Skin epidermis (tissue), 12 donors: ENCODE measurements at regions not wholly inside any gene's neighbourhood (a gene's known extent, or its start where the extent isn't known, plus 50 kb on each side); places are given as distances from the start of the nearest gene placed in this dataset.
"Not testable (repeated sequence)": the region's sequence is repeated elsewhere in the genome, so short reads cannot be mapped to it uniquely, and the experiment has no call there.

ENCODE experiments used
- H3K27ac ChIP-seq, 21 experiments: fragments of 200-600 bp; sonication (generic) in 11 of 21; one replicate each; pipeline ENCODE4 v1.5.0; 2020; ENCODE audit warnings: mild to moderate bottlenecking in 3 of 21, inconsistent platforms in 2 of 21, moderate library complexity in 2 of 21
- H3K4me3 ChIP-seq, 7 experiments: fragments of 200-600 bp; sonication (generic) in 2 of 7; one replicate each; pipeline ENCODE4 v1.5.0; 2020; ENCODE audit warnings: inconsistent platforms in 2 of 7, mild to moderate bottlenecking in 2 of 7, moderate library complexity in 1 of 7

DNA sequence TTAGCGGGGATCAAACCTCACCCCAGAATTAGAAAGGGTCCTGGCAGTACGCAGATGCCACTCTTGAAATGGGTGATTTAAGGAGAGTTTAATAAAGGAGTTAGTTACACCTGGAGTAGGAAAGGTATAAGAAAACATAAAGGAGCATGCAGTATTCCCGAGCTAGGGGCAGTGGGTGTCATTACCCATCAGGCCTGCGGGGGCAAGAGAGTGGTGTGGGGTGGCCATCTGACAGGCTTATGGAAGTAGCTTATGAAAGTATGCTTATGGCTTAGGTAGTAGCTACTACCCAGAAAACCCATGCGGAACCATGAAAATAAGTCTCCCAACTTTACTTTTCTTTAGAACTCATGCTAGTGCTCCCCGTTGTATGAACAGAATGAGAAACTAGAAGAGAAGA is 568.9 kb upstream of the ACVR2A start:
- Histone ChIP-seq H3K4me3 (no peak overlapping the region), H3K27ac (no peak overlapping the region)

- Histone ChIP-seq H3K4me3 (no peak overlapping the region), H3K27ac (no peak overlapping the region)
Observed at GRCh38 chr2:147273628-147274027, 571.2 kb upstream of the ACVR2A start.

DNA sequence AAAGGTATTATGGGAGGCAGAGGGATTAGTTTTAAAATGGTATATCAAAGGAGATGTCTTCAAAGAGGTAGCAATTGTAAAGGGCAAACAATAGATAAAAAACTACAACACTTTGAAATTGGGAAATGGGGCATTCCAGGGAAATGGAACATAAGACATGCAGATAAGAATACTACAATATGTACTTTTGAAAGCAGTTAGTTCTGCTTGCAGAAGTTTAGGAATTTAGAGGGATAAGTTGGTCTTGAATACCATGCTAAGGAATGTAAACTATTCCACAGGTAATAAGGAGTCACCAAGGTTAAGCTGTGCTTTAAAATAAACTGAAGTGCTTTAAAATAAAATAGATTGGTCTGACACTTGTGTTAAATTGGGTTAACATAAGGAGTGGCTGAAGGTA is 571.7 kb upstream of the ACVR2A start:
- no peak overlapping the region for H3K27ac ChIP-seq
- no peak overlapping the region for H3K4me3 ChIP-seq

DNA sequence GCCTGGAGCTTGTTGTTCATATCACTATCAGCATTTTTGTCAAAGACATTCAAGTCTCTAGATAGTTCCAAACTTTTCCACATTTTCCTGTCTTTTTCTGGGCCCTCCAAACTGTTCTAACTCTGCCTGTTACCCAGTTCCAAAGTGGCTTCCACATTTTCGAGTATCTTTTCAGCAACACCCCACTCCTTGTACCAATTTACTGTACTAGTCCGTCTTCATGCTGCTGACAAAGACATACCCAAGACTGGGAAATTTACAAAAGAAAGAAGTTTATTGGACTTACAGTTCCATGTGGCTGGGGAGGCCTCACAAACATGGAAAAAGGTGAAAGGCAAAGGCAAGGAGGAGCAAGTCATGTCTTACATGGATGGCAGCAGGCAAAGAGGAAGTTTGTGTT is 575.2 kb upstream of the ACVR2A start:
- H3K27ac ChIP-seq, H3K4me3 ChIP-seq: not testable (repeated sequence)

DNA sequence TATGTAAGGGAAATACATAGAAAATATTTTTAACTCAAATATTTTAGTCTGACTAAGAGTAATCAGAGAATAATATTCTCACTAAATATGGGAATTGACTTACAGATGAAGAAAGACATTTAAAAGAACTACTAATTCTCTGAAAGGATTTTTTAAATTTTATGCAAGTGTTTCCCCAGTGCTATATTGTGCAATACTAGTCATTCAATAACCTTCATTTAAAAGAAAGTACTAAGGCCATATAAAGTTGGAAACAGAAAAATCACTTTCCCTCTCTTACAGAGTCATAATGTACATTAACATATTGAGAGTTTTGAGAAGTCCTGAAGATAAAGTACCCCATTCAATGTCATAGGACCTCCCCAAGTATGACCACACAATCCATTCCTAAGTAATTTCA is 584.6 kb upstream of the ACVR2A start:
- Histone ChIP-seq H3K27ac (no peak overlapping the region), H3K4me3 (no peak overlapping the region)

- H3K27ac ChIP-seq = no peak overlapping the region
Observed at GRCh38 chr2:147255812-147256211, 589.0 kb upstream of the ACVR2A start.

GRCh38 chr2:147250652-147251356 is 594.0 kb upstream of the ACVR2A start:
- H3K27ac ChIP-seq = no peak overlapping the region
- H3K4me3 ChIP-seq = no peak overlapping the region

More at GRCh38 chr2:147255812-147256211, 589.0 kb upstream of the ACVR2A start:
- H3K4me3 ChIP-seq = no peak overlapping the region

GRCh38 chr2:147247749-147248148 is 597.1 kb upstream of the ACVR2A start:
- no peak overlapping the region for H3K27ac ChIP-seq

DNA sequence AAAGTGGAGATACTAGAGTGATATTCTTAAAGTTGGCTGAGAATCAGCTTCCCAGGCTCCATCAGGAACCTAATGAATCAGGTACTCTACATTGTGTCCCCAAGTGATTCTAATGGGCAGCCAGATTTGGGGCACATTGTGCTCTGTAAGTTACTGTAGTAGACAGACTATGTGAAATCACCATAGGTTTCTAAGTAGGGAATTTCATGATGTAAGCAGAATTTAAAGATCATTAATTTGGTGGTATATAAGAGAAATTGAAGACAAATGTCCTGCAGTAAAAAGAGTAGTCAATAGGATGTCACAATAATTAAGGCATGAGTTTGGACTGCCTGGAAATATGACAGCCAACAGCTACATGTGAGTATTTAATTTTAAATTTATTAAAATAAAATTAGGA is 602.4 kb upstream of the ACVR2A start:
- H3K4me3 ChIP-seq = no peak overlapping the region

More at GRCh38 chr2:147247749-147248148, 597.1 kb upstream of the ACVR2A start:
- no peak overlapping the region for H3K4me3 ChIP-seq

DNA sequence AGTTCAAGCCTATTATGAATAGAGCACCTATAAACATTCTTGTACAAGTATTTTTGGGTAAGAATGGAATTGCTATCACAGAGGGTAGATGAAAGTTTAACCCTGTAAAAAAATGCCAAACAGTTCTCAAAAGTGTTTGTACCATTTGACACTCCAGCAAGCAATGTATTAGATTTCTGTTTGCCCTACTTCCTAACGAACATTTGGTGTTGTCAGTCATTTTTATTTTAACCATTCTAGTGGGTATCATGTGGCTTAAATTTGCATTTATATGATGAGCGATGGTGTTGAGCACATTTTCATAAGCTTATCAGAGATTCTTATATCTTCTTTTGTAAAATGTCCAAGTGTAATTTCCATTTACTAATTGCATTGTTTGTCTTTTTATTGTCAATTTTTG is 608.2 kb upstream of the ACVR2A start:
- Histone ChIP-seq H3K4me3 (no peak overlapping the region), H3K27ac (no peak overlapping the region)

More for the DNA sequence above, 602.4 kb upstream of the ACVR2A start:
- no peak overlapping the region for H3K27ac ChIP-seq

GRCh38 chr2:147232225-147232669 is 612.6 kb upstream of the ACVR2A start:
- H3K27ac ChIP-seq = no peak overlapping the region
- no peak overlapping the region for H3K4me3 ChIP-seq

GRCh38 chr2:147231607-147232006 is 613.2 kb upstream of the ACVR2A start:
- Histone ChIP-seq H3K4me3 (no peak overlapping the region), H3K27ac (no peak overlapping the region)

GRCh38 chr2:147231081-147231480 is 613.7 kb upstream of the ACVR2A start:
- no peak overlapping the region for H3K27ac ChIP-seq
- H3K4me3 ChIP-seq = no peak overlapping the region

- no peak overlapping the region for H3K27ac ChIP-seq
- H3K4me3 ChIP-seq = no peak overlapping the region
Observed at GRCh38 chr2:147227313-147227712, 617.5 kb upstream of the ACVR2A start.

DNA sequence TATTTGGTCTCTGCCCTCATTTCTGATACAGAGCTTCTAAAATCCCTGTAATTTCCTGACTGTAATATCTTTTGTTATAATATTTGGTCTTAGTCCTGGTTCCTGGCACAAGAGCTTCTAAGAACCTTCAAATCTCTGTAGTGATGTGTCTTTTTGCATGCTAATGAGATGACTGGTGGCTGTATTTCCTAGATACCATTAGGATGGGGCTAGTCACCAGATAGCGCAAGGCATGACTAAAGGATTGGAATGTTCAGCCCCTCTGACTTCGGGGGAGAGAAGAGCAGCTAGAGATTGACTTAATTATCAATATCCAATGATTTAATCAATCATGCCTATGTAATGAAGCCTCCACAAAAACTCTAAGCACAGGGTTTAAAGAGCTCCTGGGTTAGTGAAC is 620.8 kb upstream of the ACVR2A start:
- no peak overlapping the region for H3K4me3 ChIP-seq
- H3K27ac ChIP-seq = no peak overlapping the region

DNA sequence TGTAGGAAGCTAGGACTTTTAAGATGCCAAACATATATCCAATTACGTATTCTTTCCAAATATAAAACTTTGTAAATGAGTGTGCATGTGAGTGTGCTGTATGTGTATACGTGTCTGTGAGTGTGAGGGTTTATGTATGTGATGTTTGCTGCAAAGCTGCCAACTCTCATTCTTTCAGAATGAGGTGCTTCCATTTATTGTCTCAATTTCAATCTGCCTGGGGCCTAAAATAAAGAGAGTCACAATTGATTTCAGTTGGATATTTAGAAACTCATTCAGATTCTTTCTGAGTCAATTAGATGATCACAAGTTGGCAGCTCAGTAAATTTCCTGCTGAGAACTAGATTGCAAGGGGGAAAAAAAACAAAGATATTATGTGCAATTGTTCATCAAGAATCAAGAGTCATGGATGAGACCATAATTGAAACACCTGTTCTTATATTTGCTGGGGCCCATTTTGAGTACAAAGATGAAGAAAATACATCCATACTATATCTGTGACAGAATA is 621.2 kb upstream of the ACVR2A start:
- no peak overlapping the region for H3K4me3 ChIP-seq
- H3K27ac ChIP-seq = no peak overlapping the region

- Histone ChIP-seq H3K4me3 (no peak overlapping the region), H3K27ac (no peak overlapping the region)
Observed at GRCh38 chr2:147223119-147223518, 621.7 kb upstream of the ACVR2A start.

DNA sequence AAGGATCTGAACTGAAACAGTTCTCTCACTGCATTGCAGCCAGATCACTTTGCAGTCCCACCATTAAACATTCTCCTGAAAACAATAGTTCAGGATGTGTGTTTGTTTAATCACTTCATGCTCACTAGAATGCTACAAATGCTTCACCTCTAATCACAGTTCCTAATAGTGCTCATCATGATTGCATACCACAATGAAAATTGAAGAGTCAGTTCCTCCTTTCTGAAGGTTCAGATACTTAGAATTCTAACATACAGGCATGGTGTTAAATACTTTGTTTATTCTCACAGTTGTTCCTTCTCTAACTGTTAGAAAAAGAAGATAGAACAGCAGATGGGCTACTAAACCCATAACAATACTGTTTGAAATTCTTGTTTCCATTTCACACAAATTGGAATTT is 622.3 kb upstream of the ACVR2A start:
- Histone ChIP-seq H3K27ac (no peak overlapping the region), H3K4me3 (no peak overlapping the region)

DNA sequence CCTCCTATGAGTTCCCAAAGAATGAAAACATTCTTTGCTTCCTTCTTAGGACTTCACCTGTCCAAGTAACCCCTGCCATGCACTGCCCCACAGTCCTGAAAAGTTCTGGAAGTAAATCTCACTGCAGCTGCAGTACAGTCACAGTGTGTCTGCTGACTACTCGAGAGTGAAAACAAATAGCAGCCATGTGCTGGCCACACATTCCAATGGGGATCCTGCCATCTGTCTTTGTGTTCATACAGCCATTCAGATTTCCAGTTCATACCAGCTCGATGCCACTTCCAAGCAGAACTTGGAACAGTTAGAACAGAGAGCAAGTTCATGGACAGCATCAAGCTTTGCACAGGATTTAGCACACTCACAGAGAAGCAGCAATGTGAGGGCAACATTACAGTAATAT is 629.9 kb upstream of the ACVR2A start:
- Histone ChIP-seq H3K4me3 (no peak overlapping the region), H3K27ac (no peak overlapping the region)

DNA sequence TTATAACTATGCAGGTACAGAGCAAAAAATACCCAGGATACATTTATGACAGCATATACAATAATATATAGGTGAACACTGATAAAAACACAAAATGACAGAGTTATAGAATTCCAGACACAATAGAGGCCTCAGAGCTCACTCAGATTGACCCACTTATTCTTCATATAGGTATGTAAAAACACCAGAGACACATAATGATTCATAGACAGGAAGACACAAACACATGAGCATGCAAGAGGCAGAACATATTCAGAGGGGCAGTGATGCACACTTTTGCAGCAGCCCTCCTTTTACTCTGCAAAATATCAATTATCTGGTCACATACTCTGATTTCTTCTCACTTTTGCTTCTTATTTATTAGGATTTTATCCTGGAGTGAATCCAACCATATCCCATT is 633.3 kb upstream of the ACVR2A start:
- Histone ChIP-seq H3K4me3 (no peak overlapping the region), H3K27ac (no peak overlapping the region)

DNA sequence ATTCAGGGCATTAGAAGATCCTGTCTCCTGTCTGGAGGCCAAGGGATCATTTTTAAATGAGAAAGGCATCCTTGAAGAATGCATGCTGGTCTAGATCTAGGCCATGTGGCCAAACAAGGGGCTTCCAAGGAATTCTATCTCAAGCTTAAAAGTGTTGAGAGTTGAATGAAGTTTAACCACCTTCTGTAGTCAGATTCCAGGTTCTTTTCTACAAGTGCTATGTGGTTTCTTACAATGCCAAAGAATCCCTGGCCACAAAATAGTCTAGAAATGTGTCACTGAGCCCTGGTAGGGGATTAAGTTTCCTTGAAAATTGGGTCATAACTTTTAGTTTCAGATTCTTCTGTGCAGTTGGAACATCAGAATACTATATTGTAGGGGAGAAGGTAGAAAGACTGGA is 640.7 kb upstream of the ACVR2A start:
- no peak overlapping the region for H3K27ac ChIP-seq

DNA sequence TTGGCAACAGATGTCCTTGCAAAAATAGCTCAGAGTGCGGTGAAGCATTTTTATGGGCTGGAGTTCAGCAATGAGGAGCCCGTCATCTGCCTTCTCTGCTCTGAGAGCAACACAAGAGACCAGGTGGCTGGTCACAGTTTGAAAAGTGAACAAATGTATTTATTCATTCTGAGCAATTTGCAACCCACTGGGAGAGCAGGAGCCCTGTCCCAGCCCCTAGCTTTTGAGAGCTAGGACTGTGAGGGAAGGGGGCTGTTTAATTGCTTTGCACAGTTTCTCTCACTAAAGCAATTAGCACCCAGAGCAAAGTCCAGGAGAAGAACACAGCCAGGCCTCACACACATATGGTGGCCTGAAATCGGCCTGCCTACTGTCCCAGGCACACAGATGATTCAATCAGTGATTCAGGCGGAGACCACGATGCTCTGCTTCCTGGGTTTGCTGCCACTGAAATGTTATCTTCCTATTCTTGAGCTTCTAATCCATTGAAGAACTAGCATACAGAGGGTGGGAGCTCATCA is 646.1 kb upstream of the ACVR2A start:
- H3K27ac ChIP-seq = no peak overlapping the region

More for the DNA sequence above, 640.7 kb upstream of the ACVR2A start:
- no peak overlapping the region for H3K4me3 ChIP-seq

More for the DNA sequence above, 646.1 kb upstream of the ACVR2A start:
- no peak overlapping the region for H3K4me3 ChIP-seq
